C4-2B (cell line): ENCODE measurements at regions not wholly inside any gene's neighbourhood (a gene's known extent, or its start where the extent isn't known, plus 50 kb on each side); places are given as distances from the start of the nearest gene placed in this dataset.

Experiments
- H3K27ac ChIP-seq: fragments of 450-650 bp; 2 replicates; pipeline ENCODE4 v1.5.1; 2017
- ZFX ChIP-seq: fragments of 450-650 bp; IDR thresholded peaks from 2 replicates; pipeline ENCODE4 v1.6.1; 2017
- TF ChIP-seq, protein P1 (sequence below): fragments of 450-650 bp; conservative IDR thresholded peaks from 2 replicates; pipeline ENCODE4 v1.5.1; 2017; ENCODE audit warnings: mild to moderate bottlenecking

GRCh38 chr9:88745276-88746001 lies 210.5 kb downstream of the NXNL2 start:
- no peak overlapping the region for H3K27ac ChIP-seq
- TF ChIP-seq, protein P1, sequence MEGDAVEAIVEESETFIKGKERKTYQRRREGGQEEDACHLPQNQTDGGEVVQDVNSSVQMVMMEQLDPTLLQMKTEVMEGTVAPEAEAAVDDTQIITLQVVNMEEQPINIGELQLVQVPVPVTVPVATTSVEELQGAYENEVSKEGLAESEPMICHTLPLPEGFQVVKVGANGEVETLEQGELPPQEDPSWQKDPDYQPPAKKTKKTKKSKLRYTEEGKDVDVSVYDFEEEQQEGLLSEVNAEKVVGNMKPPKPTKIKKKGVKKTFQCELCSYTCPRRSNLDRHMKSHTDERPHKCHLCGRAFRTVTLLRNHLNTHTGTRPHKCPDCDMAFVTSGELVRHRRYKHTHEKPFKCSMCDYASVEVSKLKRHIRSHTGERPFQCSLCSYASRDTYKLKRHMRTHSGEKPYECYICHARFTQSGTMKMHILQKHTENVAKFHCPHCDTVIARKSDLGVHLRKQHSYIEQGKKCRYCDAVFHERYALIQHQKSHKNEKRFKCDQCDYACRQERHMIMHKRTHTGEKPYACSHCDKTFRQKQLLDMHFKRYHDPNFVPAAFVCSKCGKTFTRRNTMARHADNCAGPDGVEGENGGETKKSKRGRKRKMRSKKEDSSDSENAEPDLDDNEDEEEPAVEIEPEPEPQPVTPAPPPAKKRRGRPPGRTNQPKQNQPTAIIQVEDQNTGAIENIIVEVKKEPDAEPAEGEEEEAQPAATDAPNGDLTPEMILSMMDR = no peak
- no peak for TF ChIP-seq ZFX

GRCh38 chr9:88746029-88746742 lies 211.2 kb downstream of the NXNL2 start:
- H3K27ac ChIP-seq = no peak overlapping the region

GRCh38 chr9:88746743-88747398 lies 211.9 kb downstream of the NXNL2 start:
- TF ChIP-seq, protein P1 = no peak
- no peak for TF ChIP-seq ZFX
- peak overlapping the region; percentile 42; the same call in 1 of the 2 replicates for H3K27ac ChIP-seq

More at GRCh38 chr9:88746029-88746742, 211.2 kb downstream of the NXNL2 start:
- no peak for TF ChIP-seq ZFX
- TF ChIP-seq, protein P1 = no peak

DNA sequence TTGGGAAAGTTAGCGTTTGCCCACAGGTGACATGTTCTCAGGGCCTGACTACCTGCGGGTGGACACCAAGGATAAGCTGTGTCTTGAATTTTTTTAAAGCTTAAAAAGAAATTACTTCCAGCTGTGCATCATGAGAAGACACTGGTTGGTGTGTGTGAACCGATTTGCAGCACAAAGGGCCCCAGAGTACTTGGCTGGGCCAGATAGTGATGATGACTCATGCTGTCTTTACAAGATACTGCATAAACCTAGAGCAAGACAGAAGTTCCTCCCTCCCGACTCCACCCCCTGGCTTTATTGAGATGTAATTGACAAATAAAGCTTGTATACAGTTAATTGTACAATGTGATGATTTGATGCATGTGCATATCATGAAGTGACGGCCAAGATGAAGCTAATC lies 212.8 kb downstream of the NXNL2 start:
- H3K27ac ChIP-seq = peak overlapping the region; percentile 42
- no peak for TF ChIP-seq ZFX
- TF ChIP-seq, protein P1 = no peak

GRCh38 chr9:88748566-88749261 lies 213.7 kb downstream of the NXNL2 start:
- TF ChIP-seq, protein P1 = no peak
- no peak for TF ChIP-seq ZFX
- H3K27ac ChIP-seq = no peak overlapping the region; the same call in 1 of the 2 replicates

DNA sequence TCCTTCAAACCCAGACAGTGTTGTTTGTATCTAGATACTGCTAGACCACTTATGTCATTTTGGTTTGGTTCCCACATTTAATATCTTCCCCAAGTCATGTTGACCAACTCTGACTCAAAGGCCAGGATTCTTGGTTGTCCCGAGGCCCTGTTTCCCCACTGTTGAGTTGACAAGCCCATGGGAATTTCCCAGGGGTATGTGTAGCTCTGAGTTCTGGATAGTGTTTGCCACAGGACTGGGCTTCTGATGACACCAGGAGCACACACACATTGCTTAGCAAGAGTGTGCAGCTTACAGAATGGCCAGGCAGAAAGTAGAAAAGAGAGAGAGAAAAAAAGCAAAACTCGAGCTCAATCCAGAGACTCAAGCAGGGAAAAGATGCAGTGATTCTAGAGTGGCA lies 214.4 kb downstream of the NXNL2 start:
- no peak overlapping the region for H3K27ac ChIP-seq
- no peak for TF ChIP-seq ZFX
- TF ChIP-seq, protein P1 = no peak
